AG04449 (cell line): ENCODE measurements at regions not wholly inside any gene's neighbourhood (a gene's known extent, or its start where the extent isn't known, plus 50 kb on each side); places are given as distances from the start of the nearest gene placed in this dataset.

Experiments
- CTCF ChIA-PET: fragments of 350-600 bp; formaldehyde crosslinking; extraction: SDS; loops from one replicate; lab custom pipeline; 2021; ENCODE audit warnings: antibody characterized with exemption; lab: Yijun Ruan, JAX
- POLR2A ChIA-PET: fragments of 400-600, 350-600 bp; formaldehyde crosslinking; extraction: SDS; loops from one replicate; lab custom pipeline; 2020; ENCODE audit warnings: antibody characterized with exemption, inconsistent platforms; lab: Yijun Ruan, JAX
- DNase-seq: peaks from one replicate; pipeline ENCODE4 v3.0.0-alpha.2; 2010; ENCODE audit warnings: low read depth, low spot score
- H3K4me3 ChIP-seq: 2 replicates; pipeline ENCODE4 v1.5.1; 2011; ENCODE audit warnings: low read depth, mild to moderate bottlenecking, control low read depth, low read length
- TF ChIP-seq, protein P1 (sequence below): IDR thresholded peaks from one replicate; pipeline ENCODE4 v1.5.1; 2011; ENCODE audit warnings: mild to moderate bottlenecking, moderate library complexity, low read length, control low read depth, inconsistent platforms; ENCODE audit not compliant: insufficient read depth; ENCODE audit errors: missing control alignments

DNA sequence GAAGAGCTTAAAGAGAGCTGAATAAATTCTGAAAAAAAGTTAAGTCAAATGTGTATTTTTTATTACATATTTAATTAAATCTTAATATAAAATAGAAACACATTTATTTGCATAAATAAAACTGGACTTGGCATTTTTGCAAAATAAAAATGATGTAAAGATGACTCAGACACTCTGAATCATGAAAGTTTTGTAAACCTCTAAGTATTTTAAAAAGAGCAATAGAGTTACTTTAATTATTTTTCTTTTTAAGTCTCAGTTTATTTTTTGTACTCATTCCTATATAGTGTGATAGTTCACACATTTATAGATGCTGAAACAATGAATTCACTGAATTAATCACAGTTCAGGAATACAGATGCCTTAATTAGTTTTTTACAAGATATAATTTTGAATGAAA is 109.9 kb upstream of the DTNA start:
- no peak for DNase-seq
- POLR2A ChIA-PET, result no interaction called here
- TF ChIP-seq, protein P1, sequence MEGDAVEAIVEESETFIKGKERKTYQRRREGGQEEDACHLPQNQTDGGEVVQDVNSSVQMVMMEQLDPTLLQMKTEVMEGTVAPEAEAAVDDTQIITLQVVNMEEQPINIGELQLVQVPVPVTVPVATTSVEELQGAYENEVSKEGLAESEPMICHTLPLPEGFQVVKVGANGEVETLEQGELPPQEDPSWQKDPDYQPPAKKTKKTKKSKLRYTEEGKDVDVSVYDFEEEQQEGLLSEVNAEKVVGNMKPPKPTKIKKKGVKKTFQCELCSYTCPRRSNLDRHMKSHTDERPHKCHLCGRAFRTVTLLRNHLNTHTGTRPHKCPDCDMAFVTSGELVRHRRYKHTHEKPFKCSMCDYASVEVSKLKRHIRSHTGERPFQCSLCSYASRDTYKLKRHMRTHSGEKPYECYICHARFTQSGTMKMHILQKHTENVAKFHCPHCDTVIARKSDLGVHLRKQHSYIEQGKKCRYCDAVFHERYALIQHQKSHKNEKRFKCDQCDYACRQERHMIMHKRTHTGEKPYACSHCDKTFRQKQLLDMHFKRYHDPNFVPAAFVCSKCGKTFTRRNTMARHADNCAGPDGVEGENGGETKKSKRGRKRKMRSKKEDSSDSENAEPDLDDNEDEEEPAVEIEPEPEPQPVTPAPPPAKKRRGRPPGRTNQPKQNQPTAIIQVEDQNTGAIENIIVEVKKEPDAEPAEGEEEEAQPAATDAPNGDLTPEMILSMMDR, result no peak
- H3K4me3 ChIP-seq, result no peak overlapping the region
- CTCF ChIA-PET, result interaction anchor here (0.6 to 1.2 kb wide), 2 partner anchors 61 to 188 kb away, joined by 3 read pairs; no protein-coding TSS in a partner anchor

DNA sequence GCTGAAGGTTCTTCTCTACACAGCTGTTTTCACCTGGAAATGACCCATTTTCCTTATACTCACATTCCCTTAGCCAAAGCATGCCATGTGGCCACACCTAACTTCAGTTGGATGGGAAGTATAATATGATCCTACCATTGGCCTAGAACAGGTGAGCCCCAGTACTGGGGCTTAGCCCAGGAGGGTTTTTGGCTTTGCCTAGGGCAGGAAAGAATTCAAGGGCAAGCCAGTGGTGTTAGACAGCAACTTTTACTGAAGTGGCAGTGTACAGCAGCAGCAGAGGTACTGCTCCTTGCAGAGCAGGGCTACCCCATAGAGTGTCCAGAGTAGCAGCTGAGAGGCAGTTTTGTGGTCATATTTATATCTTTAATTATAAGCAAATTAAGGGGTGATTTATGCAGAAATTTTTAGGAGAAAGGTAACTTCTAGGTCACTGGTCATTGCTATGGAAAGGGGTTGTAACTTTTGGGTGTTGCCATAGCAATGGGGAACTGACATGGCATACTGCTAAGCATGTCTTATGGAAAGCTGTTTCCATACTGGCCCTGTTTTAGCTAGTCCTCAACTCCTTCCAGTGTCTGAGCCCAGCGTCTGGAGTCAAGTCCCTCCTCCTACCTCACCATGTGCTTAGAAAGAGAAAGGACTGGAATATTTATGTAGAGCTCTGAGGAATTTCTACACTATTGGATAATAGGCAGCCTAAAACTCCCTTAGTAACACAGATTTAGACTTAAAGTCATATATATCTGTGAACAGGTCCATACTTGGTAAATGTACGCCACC is 109.0 kb upstream of the DTNA start:
- ChIA-PET CTCF (no interaction called here), POLR2A (no interaction called here)

DNA sequence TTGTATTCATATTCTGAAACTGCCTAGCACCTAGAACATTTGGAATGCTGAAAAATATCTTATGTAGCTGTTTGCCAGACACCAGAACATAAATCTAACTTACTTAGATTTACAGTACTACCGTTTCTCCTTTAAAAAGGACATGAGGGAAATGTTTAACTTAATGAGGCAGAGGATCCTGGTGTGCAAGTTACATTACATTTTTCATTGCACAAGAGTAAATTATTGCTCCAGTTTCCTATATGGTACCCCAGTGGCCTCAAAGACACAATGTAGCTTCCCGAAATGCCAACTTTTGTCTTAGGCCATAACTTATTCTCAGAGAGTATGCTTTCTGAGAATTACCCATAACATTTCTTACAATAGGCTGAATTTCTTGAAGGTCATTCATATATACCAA is 105.5 kb upstream of the DTNA start:
- H3K4me3 ChIP-seq, result no peak overlapping the region
- DNase-seq, result no peak
- TF ChIP-seq, protein P1, result no peak
- ChIA-PET CTCF (interaction anchor here (0.8 kb wide), 1 partner anchor 58 kb away, joined by 3 read pairs; no protein-coding TSS in a partner anchor), POLR2A (no interaction called here)

More for the DNA sequence above, 109.0 kb upstream of the DTNA start:
- no peak for DNase-seq
- TF ChIP-seq, protein P1, result no peak
- no peak overlapping the region for H3K4me3 ChIP-seq

DNA sequence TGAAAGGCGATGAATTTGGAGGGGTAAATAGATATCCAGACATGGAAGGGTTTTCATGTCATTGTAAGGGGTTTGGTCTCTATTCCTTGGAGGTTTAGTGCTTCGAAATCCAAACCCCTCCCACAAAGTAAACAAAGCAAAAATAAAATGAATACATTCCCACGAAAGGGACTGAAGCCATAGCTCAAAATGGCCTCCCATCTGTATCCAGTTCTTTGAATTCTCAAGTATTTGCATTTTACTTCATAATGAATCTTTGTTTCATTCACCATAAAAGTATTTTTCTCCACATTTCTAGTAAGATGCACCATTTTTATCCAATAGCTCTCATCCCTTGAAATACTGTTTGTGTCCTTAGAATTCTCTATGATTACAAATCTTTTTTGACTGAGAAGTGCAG is 103.2 kb upstream of the DTNA start:
- ChIA-PET CTCF (interaction anchor here (0.6 to 1.0 kb wide), 2 partner anchors 11 to 260 kb away, joined by 3 read pairs; no protein-coding TSS in a partner anchor), POLR2A (no interaction called here)

DNA sequence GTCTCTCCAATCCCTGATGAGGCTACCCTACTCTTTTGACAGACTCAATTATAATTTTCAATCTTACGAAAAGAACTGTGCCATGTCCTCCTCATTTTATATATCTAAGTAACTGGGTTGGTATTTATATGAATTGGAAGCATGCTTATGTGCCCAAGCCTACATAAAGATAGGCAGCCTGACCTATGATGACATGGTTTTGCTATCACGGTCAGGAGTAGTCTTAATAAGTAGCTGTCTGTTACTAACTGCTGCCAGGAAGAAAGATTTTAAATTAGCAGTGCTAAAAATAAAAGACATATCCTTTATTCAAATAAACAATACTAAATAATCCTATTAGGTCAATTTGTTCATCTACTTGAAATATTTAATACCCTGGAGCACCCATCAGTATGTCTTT is 102.0 kb upstream of the DTNA start:
- POLR2A ChIA-PET, result no interaction called here
- CTCF ChIA-PET, result no interaction called here
- no peak for DNase-seq
- TF ChIP-seq, protein P1, result no peak
- H3K4me3 ChIP-seq, result no peak overlapping the region

More for the DNA sequence above, 103.2 kb upstream of the DTNA start:
- H3K4me3 ChIP-seq, result no peak overlapping the region
- DNase-seq, result no peak
- TF ChIP-seq, protein P1, result no peak

DNA sequence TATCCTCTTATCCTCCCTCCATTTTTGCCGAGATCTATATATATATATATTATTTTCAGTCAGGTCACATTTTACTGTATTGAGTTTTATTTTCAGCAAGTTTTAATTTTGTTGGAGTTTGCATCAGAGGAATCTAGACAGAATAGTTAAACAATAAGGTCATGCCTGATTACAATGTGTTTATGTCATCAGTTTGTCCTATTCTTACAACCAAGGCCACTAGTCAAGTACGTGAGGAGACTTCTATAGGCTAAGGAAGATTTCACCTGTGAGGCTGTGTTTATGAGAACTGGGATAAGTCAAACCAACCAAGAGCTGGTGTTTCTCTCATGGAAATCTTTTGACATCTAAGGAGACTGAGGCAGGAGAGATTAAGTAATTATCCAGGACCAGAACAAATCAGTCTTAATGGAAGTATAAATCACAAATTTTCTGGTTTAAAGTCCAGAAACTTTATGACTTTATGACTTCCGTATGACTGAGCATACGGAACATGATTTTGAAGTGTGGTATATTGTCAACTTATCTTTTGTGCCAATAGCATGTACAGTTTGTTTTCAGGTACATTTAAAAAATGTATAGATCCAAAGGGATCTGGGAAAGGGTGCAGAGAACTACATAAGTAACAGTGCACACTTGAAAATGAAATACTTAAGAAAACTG is 100.0 kb upstream of the DTNA start:
- POLR2A ChIA-PET, result no interaction called here
- TF ChIP-seq, protein P1, result no peak
- no peak overlapping the region for H3K4me3 ChIP-seq
- DNase-seq, result no peak
- CTCF ChIA-PET, result interaction anchor here (1.0 kb wide), 1 partner anchor 13 kb away, joined by 3 read pairs; no protein-coding TSS in a partner anchor
